Activated CD4-positive, alpha-beta memory T cell treated with anti-CD3 and anti-CD28 coated beads, Interleukin-2, amount 10 ng/mL, durations not matched to agents 7 days and 5 days (primary cell): ENCODE measurements at regions not wholly inside any gene's neighbourhood (a gene's known extent, or its start where the extent isn't known, plus 50 kb on each side); places are given as distances from the start of the nearest gene placed in this dataset.
"Not testable (repeated sequence)": the region's sequence is repeated elsewhere in the genome, so short reads cannot be mapped to it uniquely, and the experiment has no call there.

Source experiments
- CTCF ChIA-PET: fragments of 350-600 bp; sonication (Branson Sonifier 250); formaldehyde crosslinking; loops from one replicate; lab custom pipeline; 2021; ENCODE audit warnings: antibody characterized with exemption, inconsistent platforms; lab: Charles Lee
- POLR2A ChIA-PET: fragments of 350-600 bp; sonication (Branson Sonifier 250); formaldehyde crosslinking; loops from one replicate; lab custom pipeline; 2021; ENCODE audit warnings: antibody characterized with exemption; lab: Charles Lee
- DNase-seq: peaks from one replicate; pipeline ENCODE4 v3.0.0-alpha.2; 2020
- H3K27ac Mint-ChIP-seq: one replicate; pipeline ENCODE4 v1.8.0; 2021; ENCODE audit warnings: mild to moderate bottlenecking, mixed read lengths
- H3K27me3 Mint-ChIP-seq: one replicate; pipeline ENCODE4 v1.8.0; 2021; ENCODE audit warnings: mixed read lengths
- H3K36me3 Mint-ChIP-seq: one replicate; pipeline ENCODE4 v1.8.0; 2021; ENCODE audit warnings: low read depth, mixed read lengths
- H3K4me1 Mint-ChIP-seq: one replicate; pipeline ENCODE4 v1.8.0; 2021; ENCODE audit warnings: mixed read lengths
- H3K4me3 Mint-ChIP-seq: one replicate; pipeline ENCODE4 v1.8.0; 2021; ENCODE audit warnings: mild to moderate bottlenecking, mixed read lengths
- H3K9me3 Mint-ChIP-seq: one replicate; pipeline ENCODE4 v1.8.0; 2021; ENCODE audit warnings: mixed read lengths

DNA sequence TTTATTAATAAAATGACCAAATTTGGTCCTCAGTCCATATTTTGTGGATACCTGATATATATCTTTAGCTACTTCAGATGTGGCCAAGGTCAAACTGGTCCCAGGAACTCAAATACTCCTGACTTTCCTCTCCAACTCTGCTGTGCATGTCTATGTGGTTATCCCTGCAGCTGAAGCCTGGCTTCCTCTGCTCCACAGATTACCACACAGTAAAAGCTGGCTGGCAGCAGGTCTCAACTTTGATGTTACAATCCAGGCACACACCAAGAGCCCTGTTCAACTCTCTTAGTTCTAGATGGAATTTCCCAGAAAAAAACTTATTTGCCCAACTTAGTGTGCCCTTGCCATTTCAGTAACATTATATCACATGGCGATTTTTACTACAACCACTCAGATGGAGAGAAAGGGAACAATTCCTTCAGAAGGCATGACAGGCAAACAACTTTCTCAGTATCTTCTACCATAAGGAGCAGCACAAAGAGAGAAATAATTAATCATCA lies 479.5 kb downstream of the PLPP3 start:
- POLR2A ChIA-PET: no interaction called here
- Mint-ChIP-seq H3K4me3 (no peak overlapping the region), H3K4me1 (no peaks in the 10 kb centered on the region)

DNA sequence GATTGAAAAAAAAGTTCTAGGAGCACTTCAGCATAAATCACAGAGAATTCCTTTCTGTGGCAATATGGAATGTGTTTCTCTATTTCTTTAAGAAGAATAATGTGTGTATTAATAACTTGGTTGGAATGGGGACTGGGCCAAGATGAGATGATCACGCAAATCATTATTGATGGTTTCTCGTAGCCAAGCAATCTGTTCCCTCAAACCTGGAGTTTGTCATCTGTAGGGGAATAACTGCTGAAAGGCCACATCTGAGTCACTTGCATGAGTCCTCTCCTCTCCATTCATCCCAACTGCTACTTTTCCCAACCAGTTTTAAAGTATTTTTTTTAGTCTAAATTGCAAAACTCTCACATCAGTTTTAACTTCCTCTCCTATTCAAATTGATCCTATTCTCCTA lies 480.4 kb downstream of the PLPP3 start:
- no peak overlapping the region for H3K4me3 Mint-ChIP-seq
- no peak for DNase-seq
- ChIA-PET CTCF (no interaction called here), POLR2A (no interaction called here)
- H3K27ac Mint-ChIP-seq: no peak overlapping the region
- peaks cover 3% of the 10 kb centered on the region for H3K9me3 Mint-ChIP-seq
- no peaks in the 10 kb centered on the region for H3K36me3 Mint-ChIP-seq
- H3K4me1 Mint-ChIP-seq: no peaks in the 10 kb centered on the region
- no peaks in the 10 kb centered on the region for H3K27me3 Mint-ChIP-seq

More for the DNA sequence above, 479.5 kb downstream of the PLPP3 start:
- peaks cover 3% of the 10 kb centered on the region for H3K9me3 Mint-ChIP-seq
- CTCF ChIA-PET: no interaction called here
- no peak overlapping the region for H3K27ac Mint-ChIP-seq
- H3K27me3 Mint-ChIP-seq: no peaks in the 10 kb centered on the region
- no peak for DNase-seq
- no peaks in the 10 kb centered on the region for H3K36me3 Mint-ChIP-seq

DNA sequence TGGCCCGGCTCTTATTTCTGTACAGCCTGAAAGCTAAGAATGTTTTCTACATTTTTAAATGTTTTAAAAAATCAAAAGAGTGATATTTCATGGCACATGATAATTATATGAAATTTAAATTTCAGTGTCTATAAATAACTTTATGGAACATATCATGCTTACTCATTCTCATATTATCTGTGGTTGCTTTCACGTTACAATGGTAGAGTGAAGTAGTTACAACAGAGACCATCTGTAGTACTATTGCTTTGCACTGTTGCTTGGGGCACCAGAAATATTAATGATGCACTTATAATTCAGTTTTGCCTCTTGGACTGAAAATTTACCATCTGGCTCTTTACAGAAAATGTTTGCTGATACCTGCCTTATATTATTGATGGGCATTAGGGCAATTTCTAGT lies 481.6 kb downstream of the PLPP3 start:
- ChIA-PET CTCF (no interaction called here), POLR2A (no interaction called here)
- H3K27ac Mint-ChIP-seq: no peak overlapping the region
- no peak for DNase-seq
- H3K36me3 Mint-ChIP-seq: no peaks in the 10 kb centered on the region
- no peaks in the 10 kb centered on the region for H3K4me1 Mint-ChIP-seq
- H3K9me3 Mint-ChIP-seq: peaks cover 3% of the 10 kb centered on the region
- no peaks in the 10 kb centered on the region for H3K27me3 Mint-ChIP-seq
- H3K4me3 Mint-ChIP-seq: no peak overlapping the region

DNA sequence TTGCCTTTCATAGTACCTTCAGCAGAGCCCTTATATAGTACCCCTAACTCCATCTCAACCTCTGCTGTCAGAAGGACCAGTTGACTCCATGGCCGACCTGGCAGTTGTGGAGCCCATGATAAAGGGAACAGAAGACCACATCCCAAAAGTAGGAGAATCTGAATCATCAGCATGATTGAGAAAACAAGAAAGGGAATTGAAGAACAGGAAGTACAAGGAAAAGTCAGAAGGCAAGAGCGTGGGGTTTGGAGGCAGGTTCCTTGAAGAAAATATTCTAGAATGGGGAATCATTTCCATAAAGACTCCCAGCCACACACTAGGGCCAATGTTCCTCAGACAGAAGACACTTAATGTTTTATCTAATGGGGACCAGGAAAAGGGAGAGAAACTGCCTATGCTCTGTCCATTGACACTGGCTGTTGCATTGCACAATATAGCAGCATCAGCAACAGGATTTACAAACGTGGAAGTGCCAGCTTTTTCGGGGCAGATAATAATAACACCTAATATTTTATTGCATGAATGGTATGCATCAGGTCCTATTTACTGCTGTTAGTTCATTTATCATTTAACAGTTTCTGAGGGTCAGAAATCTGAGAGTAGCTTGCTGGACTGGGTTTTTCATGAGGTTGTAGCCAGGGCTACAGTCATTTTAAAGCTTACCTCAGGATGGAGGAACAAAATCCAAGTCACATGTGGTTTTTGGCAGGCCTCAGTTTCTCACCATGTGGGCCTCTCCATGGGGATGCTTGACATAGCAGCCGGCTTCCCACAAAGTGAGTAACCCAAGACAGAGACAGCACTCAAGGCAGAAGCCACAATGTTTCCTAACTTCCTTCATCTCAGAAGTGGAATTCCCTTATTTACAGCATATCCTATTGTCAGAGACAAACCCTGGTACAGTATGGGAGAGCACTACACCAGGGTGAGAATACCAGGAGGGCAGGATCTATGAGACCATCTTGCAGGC lies 483.4 kb downstream of the PLPP3 start:
- no peaks in the 10 kb centered on the region for H3K27me3 Mint-ChIP-seq
- peaks cover 3% of the 10 kb centered on the region for H3K9me3 Mint-ChIP-seq
- no peak overlapping the region for H3K27ac Mint-ChIP-seq
- CTCF ChIA-PET: no interaction called here
- POLR2A ChIA-PET: no interaction called here
- no peak for DNase-seq
- H3K4me1 Mint-ChIP-seq: no peaks in the 10 kb centered on the region
- no peaks in the 10 kb centered on the region for H3K36me3 Mint-ChIP-seq
- H3K4me3 Mint-ChIP-seq: no peak overlapping the region

DNA sequence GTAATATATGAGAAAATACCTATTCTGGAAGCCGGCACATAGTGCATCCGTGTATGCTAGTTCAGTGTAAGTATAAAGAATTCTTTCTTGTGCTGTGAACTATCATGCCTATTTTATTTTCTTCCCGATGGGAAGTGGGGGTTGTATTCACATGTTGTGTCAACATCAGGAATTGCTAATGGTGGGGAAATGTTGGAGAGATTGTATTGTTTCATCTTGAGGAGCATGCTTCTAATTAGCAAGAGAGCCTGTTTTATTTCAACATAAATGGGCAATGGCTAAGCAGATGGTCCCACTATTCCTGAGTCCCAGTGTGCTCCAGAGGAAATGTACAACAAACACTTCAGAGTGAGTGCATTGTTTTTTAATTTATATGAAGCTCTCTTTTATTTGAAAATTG lies 485.2 kb downstream of the PLPP3 start:
- POLR2A ChIA-PET: no interaction called here
- H3K27me3 Mint-ChIP-seq: no peaks in the 10 kb centered on the region

DNA sequence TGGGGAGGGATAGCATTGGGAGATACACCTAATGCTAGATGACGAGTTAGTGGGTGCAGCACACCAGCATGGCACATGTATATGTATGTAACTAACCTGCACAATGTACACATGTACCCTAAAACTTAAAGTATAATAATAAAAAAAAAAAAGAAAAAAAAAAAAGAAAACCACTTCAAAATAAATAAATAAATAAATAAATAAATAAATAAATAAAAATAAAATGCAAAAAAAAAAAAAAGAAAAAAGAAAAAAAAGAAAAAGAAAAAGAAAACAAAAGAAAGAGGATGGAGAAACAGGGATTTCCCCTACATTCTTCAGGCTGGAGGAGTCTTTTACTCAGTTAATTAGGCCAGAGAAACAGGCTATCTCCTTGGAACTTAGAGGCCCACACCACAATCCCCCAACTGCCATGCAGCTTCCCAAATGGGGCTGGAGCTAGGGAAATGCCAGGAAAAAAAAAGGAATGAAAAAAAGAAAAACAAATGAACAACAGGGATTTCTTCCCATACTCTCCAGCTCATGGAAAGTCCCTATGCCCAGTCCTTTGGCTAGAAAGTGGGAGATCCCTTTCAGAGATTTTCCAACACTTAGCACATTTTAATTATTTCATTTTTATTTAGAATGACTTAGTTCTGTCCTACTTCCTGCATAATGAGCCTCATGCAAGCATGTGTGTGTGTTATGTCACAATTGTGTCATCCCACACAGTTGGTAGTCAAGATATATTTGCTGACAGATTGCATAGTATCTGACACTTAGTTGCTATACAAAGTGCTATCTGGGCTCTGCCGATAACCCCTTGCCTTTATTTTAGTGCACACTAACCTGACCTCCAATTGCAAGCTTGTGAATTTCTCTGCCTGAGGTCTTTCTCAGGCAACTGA lies 486.4 kb downstream of the PLPP3 start:
- H3K9me3 Mint-ChIP-seq: peaks cover 3% of the 10 kb centered on the region
- CTCF ChIA-PET: no interaction called here

More for the DNA sequence above, 485.2 kb downstream of the PLPP3 start:
- H3K9me3 Mint-ChIP-seq: peaks cover 3% of the 10 kb centered on the region
- no peaks in the 10 kb centered on the region for H3K36me3 Mint-ChIP-seq
- no peak overlapping the region for H3K4me3 Mint-ChIP-seq
- CTCF ChIA-PET: no interaction called here
- H3K27ac Mint-ChIP-seq: no peak overlapping the region
- H3K4me1 Mint-ChIP-seq: no peaks in the 10 kb centered on the region
- no peak for DNase-seq

DNA sequence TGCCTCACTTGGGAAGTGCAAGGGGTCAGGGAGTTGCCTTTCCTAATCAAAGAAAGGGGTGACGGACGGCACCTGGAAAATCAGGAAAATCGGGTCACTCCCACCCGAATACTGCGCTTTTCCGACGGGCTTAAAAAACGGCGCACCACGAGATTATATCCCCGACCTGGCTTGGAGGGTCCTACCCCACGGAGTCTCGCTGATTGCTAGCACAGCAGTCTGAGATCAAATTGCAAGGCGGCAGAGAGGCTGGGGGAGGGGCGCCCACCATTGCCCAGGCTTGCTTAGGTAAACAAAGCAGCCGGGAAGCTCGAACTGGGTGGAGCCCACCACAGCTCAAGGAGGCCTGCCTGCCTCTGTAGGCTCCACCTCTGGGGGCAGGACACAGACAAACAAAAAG lies 489.5 kb downstream of the PLPP3 start:
- H3K27ac Mint-ChIP-seq, CTCF ChIA-PET, POLR2A ChIA-PET, H3K36me3 Mint-ChIP-seq, H3K4me3 Mint-ChIP-seq, H3K27me3 Mint-ChIP-seq, H3K4me1 Mint-ChIP-seq, H3K9me3 Mint-ChIP-seq, DNase-seq: not testable (repeated sequence)

More for the DNA sequence above, 486.4 kb downstream of the PLPP3 start:
- no peaks in the 10 kb centered on the region for H3K4me1 Mint-ChIP-seq
- DNase-seq: no peak
- H3K36me3 Mint-ChIP-seq: no peaks in the 10 kb centered on the region
- H3K27ac Mint-ChIP-seq: no peak overlapping the region
- POLR2A ChIA-PET: no interaction called here
- H3K4me3 Mint-ChIP-seq: no peak overlapping the region
- no peaks in the 10 kb centered on the region for H3K27me3 Mint-ChIP-seq

DNA sequence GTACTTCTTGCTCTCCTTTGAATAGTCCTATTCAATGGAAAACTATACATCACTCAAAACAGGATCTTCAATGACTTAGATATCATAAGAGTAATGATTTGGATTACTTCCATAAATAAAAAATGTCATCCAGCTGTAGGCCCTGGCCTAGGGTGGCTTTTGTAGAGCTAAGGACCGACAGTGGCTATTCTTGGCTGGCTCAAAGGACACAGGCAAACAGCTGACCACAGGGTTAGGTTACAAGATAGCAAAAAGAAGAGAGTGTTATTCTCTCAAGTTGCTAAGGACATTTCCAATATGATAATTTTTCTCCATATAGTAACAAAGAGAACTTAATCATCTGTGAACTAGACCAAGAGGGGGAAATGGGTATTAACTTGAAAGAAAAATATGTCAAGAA lies 495.1 kb downstream of the PLPP3 start:
- H3K27me3 Mint-ChIP-seq: no peaks in the 10 kb centered on the region
- POLR2A ChIA-PET: no interaction called here
- no peak for DNase-seq
- H3K4me1 Mint-ChIP-seq: no peaks in the 10 kb centered on the region
- CTCF ChIA-PET: no interaction called here
- H3K4me3 Mint-ChIP-seq: no peak overlapping the region
- no peak overlapping the region for H3K27ac Mint-ChIP-seq
- H3K36me3 Mint-ChIP-seq: no peaks in the 10 kb centered on the region
- no peaks in the 10 kb centered on the region for H3K9me3 Mint-ChIP-seq

DNA sequence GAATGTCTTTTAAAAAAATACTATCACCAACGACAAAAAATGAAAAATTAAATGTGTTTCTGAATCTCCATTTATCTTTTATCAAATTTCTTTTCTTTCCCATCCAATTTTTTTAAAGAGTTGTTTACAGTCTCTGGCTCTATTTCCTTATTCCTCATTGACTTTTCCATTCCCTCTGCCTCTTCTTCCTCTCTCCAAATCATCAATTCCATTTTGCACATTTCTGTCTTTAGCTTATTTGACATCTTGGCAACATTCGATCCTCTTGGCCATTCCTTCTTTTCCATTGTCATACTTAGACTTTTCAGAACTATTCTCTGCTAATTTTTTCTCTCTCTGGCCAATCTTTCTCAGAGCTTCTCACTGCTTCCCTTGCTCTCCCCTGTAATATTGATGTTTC lies 497.6 kb downstream of the PLPP3 start:
- ChIA-PET CTCF (no interaction called here), POLR2A (no interaction called here)
- Mint-ChIP-seq H3K4me3 (no peak overlapping the region), H3K4me1 (no peaks in the 10 kb centered on the region), H3K27ac (no peak overlapping the region), H3K36me3 (no peaks in the 10 kb centered on the region), H3K9me3 (no peaks in the 10 kb centered on the region), H3K27me3 (no peaks in the 10 kb centered on the region)
- DNase-seq: no peak

DNA sequence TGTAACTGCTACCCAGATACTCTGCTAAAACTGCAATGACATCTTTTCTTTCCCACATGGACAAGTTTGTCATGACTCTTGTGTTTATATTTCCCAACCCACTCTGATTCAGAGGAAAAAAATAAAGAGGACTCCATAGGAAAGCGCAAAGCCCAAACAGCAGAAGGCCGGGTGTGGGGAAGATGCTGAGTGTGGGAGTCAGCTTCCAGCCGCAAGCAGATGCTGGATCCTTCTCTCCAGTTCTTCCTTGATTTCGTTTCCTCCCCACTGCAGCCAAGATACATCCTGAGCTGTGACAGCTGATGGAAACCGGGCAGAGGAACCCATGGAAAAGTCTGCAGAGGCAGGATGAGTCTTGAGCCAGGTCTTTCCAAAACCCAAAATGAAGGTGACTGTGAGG lies 498.2 kb downstream of the PLPP3 start:
- H3K27me3 Mint-ChIP-seq: no peaks in the 10 kb centered on the region
- POLR2A ChIA-PET: no interaction called here
- CTCF ChIA-PET: no interaction called here
- no peaks in the 10 kb centered on the region for H3K9me3 Mint-ChIP-seq
- no peak for DNase-seq
- H3K27ac Mint-ChIP-seq: no peak overlapping the region
- no peaks in the 10 kb centered on the region for H3K4me1 Mint-ChIP-seq
- no peak overlapping the region for H3K4me3 Mint-ChIP-seq
- H3K36me3 Mint-ChIP-seq: no peaks in the 10 kb centered on the region

DNA sequence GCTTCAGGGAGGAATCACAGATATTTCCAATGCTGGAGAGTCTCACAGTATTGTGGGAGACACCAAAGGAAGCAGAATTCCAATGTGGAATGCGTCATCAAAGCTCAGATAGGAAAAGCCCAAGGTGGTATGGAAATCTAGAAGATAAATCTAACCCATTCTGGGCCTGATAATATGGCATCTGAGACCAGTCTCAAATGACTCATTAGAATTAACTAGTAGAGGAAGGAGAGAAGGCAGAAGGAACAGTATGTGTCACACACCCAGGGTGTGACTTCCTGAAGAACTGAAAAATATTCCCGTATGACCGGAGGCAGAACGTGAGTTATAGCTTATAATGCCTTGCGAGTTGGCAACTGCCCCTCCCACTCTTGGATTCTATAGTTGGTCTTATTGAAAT lies 499.2 kb downstream of the PLPP3 start:
- H3K4me1 Mint-ChIP-seq: no peaks in the 10 kb centered on the region
- H3K36me3 Mint-ChIP-seq: no peaks in the 10 kb centered on the region
- DNase-seq: no peak
- no peak overlapping the region for H3K27ac Mint-ChIP-seq
- no peaks in the 10 kb centered on the region for H3K9me3 Mint-ChIP-seq
- H3K27me3 Mint-ChIP-seq: no peaks in the 10 kb centered on the region
- ChIA-PET POLR2A (no interaction called here), CTCF (no interaction called here)
- H3K4me3 Mint-ChIP-seq: no peak overlapping the region

DNA sequence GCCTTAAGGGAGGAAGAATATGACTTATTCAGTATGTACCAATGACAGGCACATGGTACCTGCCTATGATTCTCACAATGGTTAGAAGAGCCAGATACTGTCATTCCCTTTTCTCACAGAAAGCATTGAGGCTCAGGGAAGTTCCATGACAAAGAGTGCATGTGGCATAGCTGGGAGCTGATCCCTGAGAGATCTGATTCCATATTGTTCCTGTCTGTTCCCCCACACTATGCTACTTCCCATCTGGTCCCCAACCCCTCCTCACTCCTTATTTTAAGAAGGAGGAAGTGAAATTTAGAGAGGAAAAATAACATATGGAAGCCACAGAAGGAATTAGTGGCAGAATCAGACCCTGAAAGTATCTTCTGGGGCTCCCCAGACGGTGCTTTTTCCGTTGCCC lies 500.0 kb downstream of the PLPP3 start:
- Mint-ChIP-seq H3K9me3 (no peaks in the 10 kb centered on the region), H3K4me1 (no peaks in the 10 kb centered on the region), H3K36me3 (no peaks in the 10 kb centered on the region), H3K27ac (no peak overlapping the region), H3K27me3 (no peaks in the 10 kb centered on the region), H3K4me3 (no peak overlapping the region)
- ChIA-PET CTCF (no interaction called here), POLR2A (no interaction called here)
- no peak for DNase-seq

DNA sequence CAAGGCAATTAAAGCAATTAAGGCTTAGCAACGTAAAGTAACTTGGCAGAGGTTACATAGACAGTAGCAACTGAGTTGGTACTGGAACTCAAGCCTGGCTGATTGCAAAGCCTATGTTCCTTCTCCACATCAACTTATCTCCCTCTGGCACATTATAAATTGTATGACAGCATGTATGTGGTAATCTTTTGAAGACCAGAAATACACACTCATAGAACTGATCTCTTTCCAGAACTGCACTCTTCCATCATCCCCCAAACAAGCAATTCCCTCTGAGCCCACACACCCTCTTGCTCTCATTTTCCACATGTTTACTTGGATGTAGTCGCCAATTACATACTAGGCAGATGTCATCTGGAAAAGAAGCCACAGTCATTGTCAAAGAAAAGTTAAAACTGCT lies 502.2 kb downstream of the PLPP3 start:
- DNase-seq: no peak
- Mint-ChIP-seq H3K4me1 (no peaks in the 10 kb centered on the region), H3K27ac (no peak overlapping the region), H3K9me3 (no peaks in the 10 kb centered on the region), H3K36me3 (no peaks in the 10 kb centered on the region), H3K4me3 (no peak overlapping the region), H3K27me3 (no peaks in the 10 kb centered on the region)
- POLR2A ChIA-PET: no interaction called here
- CTCF ChIA-PET: no interaction called here
